GM10248 (cell line): ENCODE measurements at regions not wholly inside any gene's neighbourhood (a gene's known extent, or its start where the extent isn't known, plus 50 kb on each side); places are given as distances from the start of the nearest gene placed in this dataset.

Source experiments
- CTCF ChIA-PET: fragments of 300-600 bp; sonication (Branson Sonifier 250); formaldehyde crosslinking; extraction: SDS; loops from one replicate; lab custom pipeline; 2021; ENCODE audit warnings: antibody characterized with exemption; lab: Yijun Ruan, JAX
- POLR2A ChIA-PET: fragments of 350-650 bp; sonication (Branson Sonifier 250); formaldehyde crosslinking; extraction: SDS; loops from one replicate; lab custom pipeline; 2020; ENCODE audit warnings: antibody characterized with exemption; lab: Yijun Ruan, JAX
- DNase-seq: peaks from one replicate; pipeline ENCODE4 v3.0.0; 2012; ENCODE audit errors: extremely low spot score
- TF ChIP-seq, protein P1 (sequence below): IDR thresholded peaks from 2 replicates; pipeline ENCODE4 v1.5.1; 2012; ENCODE audit warnings: mild to moderate bottlenecking, low read depth; ENCODE audit errors: extremely low read depth, missing control alignments, control extremely low read depth

DNA sequence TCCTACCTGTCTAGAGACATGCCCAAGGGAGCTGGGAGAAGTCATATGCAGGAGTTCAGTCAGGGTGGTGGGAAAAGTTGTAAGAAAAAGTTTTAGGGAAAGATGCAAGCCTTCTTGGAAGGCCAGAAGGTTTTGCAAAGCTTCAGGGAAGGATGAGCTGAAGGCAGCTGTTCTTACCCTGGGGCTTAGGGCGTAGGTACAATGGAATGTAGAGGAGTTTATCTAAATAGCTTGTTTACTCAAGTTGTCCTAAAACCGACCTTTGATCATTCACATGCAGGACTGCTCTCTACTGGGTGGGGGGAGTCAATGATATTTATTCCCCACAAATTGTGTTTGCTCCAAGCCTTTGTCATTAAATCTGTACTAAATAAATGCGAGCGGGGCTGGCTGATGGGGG, 277.0 kb downstream of the CRPPA start:
- POLR2A ChIA-PET: no interaction called here
- CTCF ChIA-PET: interaction anchor here (1.1 kb wide), 1 partner anchor 13 kb away, joined by 4 read pairs; no protein-coding TSS in a partner anchor
- DNase-seq: no peak

DNA sequence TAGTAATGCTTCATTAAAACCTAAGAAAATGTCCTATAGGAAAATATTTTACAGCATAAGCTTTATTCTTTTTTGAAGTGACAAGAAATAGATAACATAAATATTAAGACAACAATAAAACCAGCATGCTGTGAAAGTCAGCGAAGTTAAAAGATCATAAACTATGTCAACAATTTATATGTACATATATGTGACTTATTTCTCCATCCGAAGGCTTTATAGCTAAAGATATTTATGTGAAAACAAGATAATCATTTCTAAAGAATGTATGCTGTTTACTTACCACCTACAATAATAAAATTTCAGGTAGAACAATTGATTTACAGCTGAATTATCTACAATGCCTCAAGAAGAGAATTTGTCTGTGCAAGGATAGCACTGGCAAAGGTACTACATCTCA, 283.4 kb downstream of the CRPPA start:
- POLR2A ChIA-PET: no interaction called here
- no peak for DNase-seq
- CTCF ChIA-PET: interaction anchor here (1.0 to 2.2 kb wide), 3 partner anchors 9 to 40 kb away, joined by 3 to 7 read pairs (median 4); no protein-coding TSS in a partner anchor
- TF ChIP-seq, protein P1, sequence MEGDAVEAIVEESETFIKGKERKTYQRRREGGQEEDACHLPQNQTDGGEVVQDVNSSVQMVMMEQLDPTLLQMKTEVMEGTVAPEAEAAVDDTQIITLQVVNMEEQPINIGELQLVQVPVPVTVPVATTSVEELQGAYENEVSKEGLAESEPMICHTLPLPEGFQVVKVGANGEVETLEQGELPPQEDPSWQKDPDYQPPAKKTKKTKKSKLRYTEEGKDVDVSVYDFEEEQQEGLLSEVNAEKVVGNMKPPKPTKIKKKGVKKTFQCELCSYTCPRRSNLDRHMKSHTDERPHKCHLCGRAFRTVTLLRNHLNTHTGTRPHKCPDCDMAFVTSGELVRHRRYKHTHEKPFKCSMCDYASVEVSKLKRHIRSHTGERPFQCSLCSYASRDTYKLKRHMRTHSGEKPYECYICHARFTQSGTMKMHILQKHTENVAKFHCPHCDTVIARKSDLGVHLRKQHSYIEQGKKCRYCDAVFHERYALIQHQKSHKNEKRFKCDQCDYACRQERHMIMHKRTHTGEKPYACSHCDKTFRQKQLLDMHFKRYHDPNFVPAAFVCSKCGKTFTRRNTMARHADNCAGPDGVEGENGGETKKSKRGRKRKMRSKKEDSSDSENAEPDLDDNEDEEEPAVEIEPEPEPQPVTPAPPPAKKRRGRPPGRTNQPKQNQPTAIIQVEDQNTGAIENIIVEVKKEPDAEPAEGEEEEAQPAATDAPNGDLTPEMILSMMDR: no peak

More for the DNA sequence above, 277.0 kb downstream of the CRPPA start:
- TF ChIP-seq, protein P1: no peak

DNA sequence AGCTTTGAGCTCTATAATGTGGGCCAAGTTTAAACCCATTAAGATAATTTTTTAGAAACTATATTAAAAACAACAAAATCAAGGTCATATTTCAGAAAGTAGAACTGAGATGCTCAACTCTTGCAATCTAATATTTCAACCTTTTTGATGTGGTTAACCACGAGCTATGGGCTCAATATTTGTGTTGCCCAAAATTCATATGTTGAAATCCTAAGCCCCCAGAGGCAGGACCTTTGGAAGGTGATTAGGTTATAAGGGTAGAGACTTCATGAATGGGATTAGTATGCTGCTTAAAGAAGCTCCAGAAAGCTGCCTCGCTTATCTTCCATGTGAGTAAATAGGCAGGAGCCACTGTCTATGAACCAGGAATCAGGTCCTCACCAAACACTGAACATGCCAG, 284.4 kb downstream of the CRPPA start:
- no peak for DNase-seq
- TF ChIP-seq, protein P1: no peak
- ChIA-PET POLR2A (no interaction called here), CTCF (interaction anchor here (0.7 to 2.2 kb wide), 3 partner anchors 8 to 11 kb away, joined by 3 to 7 read pairs (median 3); no protein-coding TSS in a partner anchor)

DNA sequence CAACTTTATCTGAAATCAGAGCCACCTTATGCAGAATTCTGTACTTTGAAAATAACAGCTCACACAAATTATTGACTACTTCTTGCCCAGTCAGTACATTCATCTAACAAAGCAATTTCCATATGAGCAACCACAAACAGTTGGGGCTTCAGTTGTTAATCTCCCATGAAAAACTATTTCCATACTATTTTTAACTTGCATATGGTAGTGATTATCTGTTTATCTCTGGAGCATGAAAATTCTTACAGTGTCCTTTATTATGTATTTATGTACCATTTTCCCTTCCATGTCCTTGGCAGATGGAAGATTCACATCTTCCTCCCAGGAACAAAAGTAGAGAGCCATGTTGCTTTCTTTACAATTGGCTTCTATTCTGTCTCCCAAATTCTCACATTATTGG, 285.7 kb downstream of the CRPPA start:
- ChIA-PET CTCF (no interaction called here), POLR2A (no interaction called here)
- TF ChIP-seq, protein P1: no peak
- DNase-seq: no peak

DNA sequence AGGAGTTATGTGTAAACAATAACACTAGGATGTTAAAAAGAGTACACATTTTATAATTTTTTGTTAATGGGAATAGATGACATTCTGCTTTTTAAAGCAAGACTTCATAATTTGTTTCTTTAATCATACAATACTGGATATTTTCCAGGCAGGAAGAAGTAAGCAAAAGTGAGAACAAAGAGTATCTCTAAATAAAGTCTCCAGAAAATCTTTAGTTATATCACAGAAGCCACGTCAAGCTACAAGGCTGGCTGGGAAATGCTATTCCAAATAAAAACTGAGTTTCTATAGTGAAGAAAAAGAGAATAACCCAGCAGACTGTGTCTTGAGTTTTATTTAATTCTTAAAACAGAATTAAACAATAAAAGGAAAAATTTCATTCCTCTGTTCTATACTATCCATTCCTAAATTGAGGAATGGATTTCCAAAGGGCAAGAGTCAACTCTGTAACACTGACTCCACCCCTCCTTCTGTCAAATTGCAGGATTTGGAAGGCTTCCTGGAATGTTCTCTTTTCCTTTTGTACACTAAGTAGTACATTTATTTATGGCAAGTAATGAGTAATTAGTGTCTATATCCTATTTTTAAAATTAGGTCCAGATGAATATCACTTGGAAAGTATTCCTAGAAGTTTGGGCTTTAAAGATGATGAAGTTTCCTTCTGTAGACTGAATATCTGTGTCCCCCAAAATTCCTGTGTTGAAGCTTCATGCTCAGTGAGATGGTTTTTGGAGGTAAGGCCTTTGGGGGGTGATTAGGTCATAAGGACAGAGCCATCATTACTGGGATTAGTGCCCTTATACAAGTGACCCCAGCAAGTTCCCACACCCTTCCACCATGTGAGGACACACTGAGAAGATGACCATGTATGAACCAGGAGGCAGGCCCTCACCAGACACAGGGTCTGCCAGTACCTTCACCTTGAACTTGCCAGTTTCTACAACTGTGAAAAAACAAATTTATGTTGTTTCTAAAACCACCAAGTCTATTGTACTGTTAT, 290.9 kb downstream of the CRPPA start:
- TF ChIP-seq, protein P1: no peak
- CTCF ChIA-PET: interaction anchor here (1.5 to 1.8 kb wide), 2 partner anchors 7 to 14 kb away, joined by 4 to 7 read pairs; no protein-coding TSS in a partner anchor
- no peak for DNase-seq
- POLR2A ChIA-PET: no interaction called here

DNA sequence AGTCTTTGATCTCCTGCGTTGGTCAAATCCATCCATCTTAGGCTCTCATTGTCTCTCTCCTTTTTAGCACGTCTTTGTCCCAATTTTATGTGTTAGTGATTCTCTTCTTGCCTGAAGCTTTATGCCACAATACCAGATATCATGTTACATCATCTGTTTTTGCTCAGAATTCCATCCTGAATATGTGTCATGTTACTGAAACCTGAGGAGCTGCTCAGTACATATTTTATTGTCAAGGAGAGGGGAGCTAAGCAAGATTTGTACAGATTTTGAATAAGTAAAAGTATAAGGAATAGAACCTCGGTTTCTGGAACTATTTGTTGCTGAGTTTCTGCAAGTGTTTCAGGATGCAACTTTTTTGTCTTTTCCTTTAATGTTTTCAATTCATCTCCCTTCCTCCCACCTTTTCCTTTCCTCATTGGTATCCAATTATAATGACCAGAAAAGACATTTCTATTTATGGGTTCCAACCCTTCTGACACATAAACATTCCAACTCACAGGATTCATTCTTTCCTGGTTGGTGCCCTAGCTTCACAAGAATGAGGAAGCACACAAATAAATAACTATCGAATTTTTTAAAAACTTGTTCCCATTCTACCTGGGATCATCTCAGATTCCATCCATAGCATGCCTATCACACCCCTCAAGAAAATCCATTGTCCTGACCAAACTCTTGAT, 291.8 kb downstream of the CRPPA start:
- ChIA-PET POLR2A (no interaction called here), CTCF (interaction anchor here (1.5 kb wide), 1 partner anchor 8 kb away, joined by 7 read pairs; no protein-coding TSS in a partner anchor)
- TF ChIP-seq, protein P1: no peak
- DNase-seq: no peak
